ENCODE measurements at regions not wholly inside any gene's neighbourhood (a gene's known extent, or its start where the extent isn't known, plus 50 kb on each side); places are given as distances from the start of the nearest gene placed in this dataset.

DNA sequence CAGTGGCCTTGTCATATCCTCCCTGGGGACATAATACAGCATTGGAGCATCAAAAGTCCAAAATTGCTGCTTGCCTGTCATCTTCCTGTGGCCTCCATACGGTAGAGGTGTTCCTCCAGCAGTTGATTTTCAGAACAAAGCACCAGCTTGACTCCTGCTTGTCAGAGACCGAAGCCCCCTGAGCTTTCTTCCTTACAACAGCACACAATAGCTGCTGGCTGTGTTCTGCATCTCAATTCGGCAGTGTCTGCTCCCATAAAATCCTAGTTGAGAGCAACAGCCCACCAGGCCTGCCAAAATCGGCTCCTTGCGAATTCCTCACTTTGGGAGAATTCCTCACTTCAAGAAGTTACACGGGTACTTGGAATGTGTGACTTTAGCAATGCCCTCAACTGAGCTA, 372.9 kb downstream of the SAMD5 start:
- H3K27ac ChIP-seq = no peak overlapping the region
- H3K4me3 ChIP-seq = no peak overlapping the region
- DNase-seq (ENCODE audit: low spot score in 2 of 2) = no peak
- no peaks in the 10 kb centered on the region for H3K36me3 ChIP-seq
- H3K4me1 ChIP-seq = no peaks in the 10 kb centered on the region
- WGBS, 2 donors = 84 to 85% methylated on average over 6 of the region's 6 CpGs
- H3K9me3 ChIP-seq = peaks cover 0 to under 1% (median 0%) of the 10 kb centered on the region in 4 donors
- H3K27me3 ChIP-seq = no peaks in the 10 kb centered on the region
- TF ChIP-seq CTCF (IDR thresholded peaks at IDR 0.05) = no peak
- TF ChIP-seq EP300 (IDR thresholded peaks at IDR 0.05) = no peak
- TF ChIP-seq POLR2A (IDR thresholded peaks at IDR 0.05) = no peak

GRCh38 chr6:147888374-147888773, 379.9 kb downstream of the SAMD5 start:
- H3K4me1 ChIP-seq = no peaks in the 10 kb centered on the region
- no peak overlapping the region for H3K27ac ChIP-seq
- no peak overlapping the region for H3K4me3 ChIP-seq
- DNase-seq (ENCODE audit: low spot score in 2 of 2) = no peak
- peaks cover 0 to 13% (median 0%) of the 10 kb centered on the region in 4 donors for H3K9me3 ChIP-seq
- H3K36me3 ChIP-seq = no peaks in the 10 kb centered on the region
- H3K27me3 ChIP-seq = no peaks in the 10 kb centered on the region
- 87% methylated on average over 2 of the region's 2 CpGs for WGBS, 2 donors
- TF ChIP-seq EP300 (IDR thresholded peaks at IDR 0.05) (no peak), POLR2A (IDR thresholded peaks at IDR 0.05) (no peak), CTCF (IDR thresholded peaks at IDR 0.05) (no peak)

- H3K9me3 ChIP-seq = peaks cover 0 to 10% (median 0%) of the 10 kb centered on the region in 4 donors
- WGBS, 2 donors = 61 to 69% methylated on average over 8 of the region's 8 CpGs
- TF ChIP-seq POLR2A (IDR thresholded peaks at IDR 0.05) (no peak), EP300 (IDR thresholded peaks at IDR 0.05) (no peak), CTCF (IDR thresholded peaks at IDR 0.05) (no peak)
- no peaks in the 10 kb centered on the region for H3K36me3 ChIP-seq
- H3K27ac ChIP-seq = no peak overlapping the region
- no peak for DNase-seq (ENCODE audit: low spot score in 2 of 2)
- no peaks in the 10 kb centered on the region for H3K27me3 ChIP-seq
- H3K4me3 ChIP-seq = no peak overlapping the region
- no peaks in the 10 kb centered on the region for H3K4me1 ChIP-seq
These were observed 383.2 kb downstream of the SAMD5 start for GRCh38 chr6:147891671-147892070.

DNA sequence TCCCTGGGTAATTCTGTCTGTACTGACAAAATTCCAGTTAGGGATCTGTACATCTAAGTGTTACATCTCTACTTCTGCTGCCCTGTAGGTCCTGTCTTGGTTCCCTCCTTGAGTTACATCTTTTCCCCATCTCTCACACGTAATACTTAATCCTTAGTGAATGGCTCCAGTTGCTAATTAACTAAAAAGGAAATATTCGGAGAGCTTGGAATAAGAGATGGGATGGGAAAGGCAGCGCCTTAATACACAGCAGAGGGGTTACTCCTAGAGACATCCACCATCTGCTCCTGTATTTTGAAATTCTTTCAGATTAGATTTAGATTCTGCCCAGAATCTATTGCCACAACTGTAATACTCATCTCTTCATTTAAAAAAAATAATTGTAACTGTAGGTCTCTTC, 384.0 kb downstream of the SAMD5 start:
- no peaks in the 10 kb centered on the region for H3K4me1 ChIP-seq
- 82 to 86% methylated on average over 3 of the region's 3 CpGs for WGBS, 2 donors

GRCh38 chr6:147895272-147895671, 386.8 kb downstream of the SAMD5 start:
- DNase-seq (ENCODE audit: low spot score in 2 of 2) = no peak
- TF ChIP-seq POLR2A (IDR thresholded peaks at IDR 0.05) = no peak
- no peak for TF ChIP-seq CTCF (IDR thresholded peaks at IDR 0.05)
- no peak for TF ChIP-seq EP300 (IDR thresholded peaks at IDR 0.05)
- 92 to 94% methylated on average over 4 of the region's 4 CpGs for WGBS, 2 donors

More for the DNA sequence above, 384.0 kb downstream of the SAMD5 start:
- Histone ChIP-seq H3K4me3 (no peak overlapping the region), H3K9me3 (peaks cover 0 to 6% (median 0%) of the 10 kb centered on the region in 4 donors), H3K27ac (no peak overlapping the region), H3K36me3 (no peaks in the 10 kb centered on the region), H3K27me3 (no peaks in the 10 kb centered on the region)
- DNase-seq (ENCODE audit: low spot score in 2 of 2) = no peak
- TF ChIP-seq POLR2A (IDR thresholded peaks at IDR 0.05) = no peak
- no peak for TF ChIP-seq CTCF (IDR thresholded peaks at IDR 0.05)
- no peak for TF ChIP-seq EP300 (IDR thresholded peaks at IDR 0.05)

More at GRCh38 chr6:147895272-147895671, 386.8 kb downstream of the SAMD5 start:
- no peak overlapping the region for H3K27ac ChIP-seq
- no peaks in the 10 kb centered on the region for H3K36me3 ChIP-seq
- H3K9me3 ChIP-seq = no peaks in the 10 kb centered on the region
- no peaks in the 10 kb centered on the region for H3K27me3 ChIP-seq
- no peaks in the 10 kb centered on the region for H3K4me1 ChIP-seq
- no peak overlapping the region for H3K4me3 ChIP-seq

Measured in tibial nerve (tissue), 4 donors.